ENCODE measurements at regions not wholly inside any gene's neighbourhood (a gene's known extent, or its start where the extent isn't known, plus 50 kb on each side); places are given as distances from the start of the nearest gene placed in this dataset.

DNA sequence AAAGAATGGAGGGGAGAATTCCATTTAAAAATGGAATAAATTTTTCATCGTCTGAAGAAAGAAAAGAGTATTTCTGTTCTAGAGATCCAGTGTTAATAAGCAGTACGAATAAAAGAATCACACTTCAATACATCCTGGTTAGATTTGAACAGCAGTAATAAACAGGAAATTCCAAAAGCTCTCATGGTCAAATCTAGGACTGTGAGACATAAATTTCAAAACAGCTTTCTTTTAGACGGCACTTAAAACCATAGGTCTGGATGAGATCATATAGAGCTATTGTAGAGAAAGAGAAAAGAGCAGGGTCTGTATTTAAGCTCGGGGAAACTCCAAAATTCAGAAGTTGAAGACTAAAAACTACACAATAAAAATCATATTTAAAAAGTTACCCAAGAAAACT is 1006.9 kb upstream of the CTNND2 start:
- TF ChIP-seq CTCF (IDR thresholded peaks at IDR 0.05) = no peak
- no peaks in the 10 kb centered on the region for H3K27me3 Mint-ChIP-seq (ENCODE audit: unreplicated experiment)
- no peak for DNase-seq (ENCODE audit: extremely low spot score, unreplicated experiment)
- no peaks in the 10 kb centered on the region for H3K36me3 Mint-ChIP-seq (ENCODE audit: unreplicated experiment)
- H3K4me3 Mint-ChIP-seq (ENCODE audit: unreplicated experiment) = no peak overlapping the region
- H3K9me3 Mint-ChIP-seq (ENCODE audit: unreplicated experiment) = no peaks in the 10 kb centered on the region
- no peaks in the 10 kb centered on the region for H3K4me1 Mint-ChIP-seq (ENCODE audit: unreplicated experiment)
- H3K27ac Mint-ChIP-seq (ENCODE audit: unreplicated experiment) = no peak overlapping the region

DNA sequence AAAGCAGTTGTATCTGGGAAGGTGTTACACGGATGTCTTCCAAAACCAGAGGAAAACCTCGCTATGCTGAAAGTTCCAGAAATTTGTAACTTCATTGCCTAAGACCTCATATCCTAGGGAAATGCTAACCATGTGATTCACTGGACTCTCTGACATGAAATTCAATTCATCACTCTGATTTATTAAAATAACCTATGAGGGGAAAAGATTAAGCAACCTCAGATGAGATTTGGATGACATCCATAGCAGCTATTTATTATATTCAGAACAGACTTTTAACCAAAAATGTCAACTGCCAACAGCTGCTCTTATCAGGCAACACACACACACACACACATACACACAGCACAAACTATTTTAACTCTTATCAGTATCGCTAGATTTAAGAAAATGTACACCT is 1006.4 kb upstream of the CTNND2 start:
- H3K4me3 Mint-ChIP-seq (ENCODE audit: unreplicated experiment) = no peak overlapping the region
- no peaks in the 10 kb centered on the region for H3K4me1 Mint-ChIP-seq (ENCODE audit: unreplicated experiment)
- DNase-seq (ENCODE audit: extremely low spot score, unreplicated experiment) = no peak
- no peaks in the 10 kb centered on the region for H3K27me3 Mint-ChIP-seq (ENCODE audit: unreplicated experiment)
- no peak for TF ChIP-seq CTCF (IDR thresholded peaks at IDR 0.05)
- H3K27ac Mint-ChIP-seq (ENCODE audit: unreplicated experiment) = no peak overlapping the region
- no peaks in the 10 kb centered on the region for H3K9me3 Mint-ChIP-seq (ENCODE audit: unreplicated experiment)
- H3K36me3 Mint-ChIP-seq (ENCODE audit: unreplicated experiment) = no peaks in the 10 kb centered on the region

DNA sequence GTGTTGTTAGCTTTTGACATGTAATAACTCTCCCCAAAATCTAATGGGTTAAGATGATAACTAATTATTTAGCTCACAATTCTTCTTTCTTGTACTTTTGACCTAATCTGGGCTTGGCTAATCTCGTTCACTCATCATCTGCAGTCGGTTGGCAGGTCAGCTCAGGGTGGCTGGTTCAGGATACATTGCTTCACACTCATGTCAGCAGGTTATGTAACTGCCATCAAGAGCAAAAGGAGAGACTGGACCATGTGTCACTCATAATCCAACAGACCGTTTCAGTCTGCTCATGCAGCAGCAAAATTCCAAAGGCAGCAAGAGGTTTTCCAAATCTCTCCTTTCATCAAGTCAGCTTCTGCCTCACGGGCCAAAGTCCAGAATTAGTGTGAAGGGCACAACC is 998.4 kb upstream of the CTNND2 start:
- no peak overlapping the region for H3K4me3 Mint-ChIP-seq (ENCODE audit: unreplicated experiment)
- H3K9me3 Mint-ChIP-seq (ENCODE audit: unreplicated experiment) = no peaks in the 10 kb centered on the region
- H3K36me3 Mint-ChIP-seq (ENCODE audit: unreplicated experiment) = no peaks in the 10 kb centered on the region
- TF ChIP-seq CTCF (IDR thresholded peaks at IDR 0.05) = no peak
- H3K27ac Mint-ChIP-seq (ENCODE audit: unreplicated experiment) = no peak overlapping the region
- peaks cover 3% of the 10 kb centered on the region for H3K27me3 Mint-ChIP-seq (ENCODE audit: unreplicated experiment)
- no peaks in the 10 kb centered on the region for H3K4me1 Mint-ChIP-seq (ENCODE audit: unreplicated experiment)
- DNase-seq (ENCODE audit: extremely low spot score, unreplicated experiment) = no peak

- Mint-ChIP-seq H3K27me3 (ENCODE audit: unreplicated experiment) (peaks cover 4% of the 10 kb centered on the region), H3K36me3 (ENCODE audit: unreplicated experiment) (no peaks in the 10 kb centered on the region), H3K27ac (ENCODE audit: unreplicated experiment) (no peak overlapping the region), H3K4me1 (ENCODE audit: unreplicated experiment) (no peaks in the 10 kb centered on the region), H3K9me3 (ENCODE audit: unreplicated experiment) (no peaks in the 10 kb centered on the region), H3K4me3 (ENCODE audit: unreplicated experiment) (no peak overlapping the region)
- no peak for TF ChIP-seq CTCF (IDR thresholded peaks at IDR 0.05)
- no peak for DNase-seq (ENCODE audit: extremely low spot score, unreplicated experiment)
These were observed 997.5 kb upstream of the CTNND2 start for GRCh38 chr5:12901696-12902095.

- no peak overlapping the region for H3K27ac Mint-ChIP-seq (ENCODE audit: unreplicated experiment)
- no peaks in the 10 kb centered on the region for H3K4me1 Mint-ChIP-seq (ENCODE audit: unreplicated experiment)
- no peaks in the 10 kb centered on the region for H3K9me3 Mint-ChIP-seq (ENCODE audit: unreplicated experiment)
- H3K4me3 Mint-ChIP-seq (ENCODE audit: unreplicated experiment) = no peak overlapping the region
- H3K27me3 Mint-ChIP-seq (ENCODE audit: unreplicated experiment) = peaks cover 4% of the 10 kb centered on the region
- no peaks in the 10 kb centered on the region for H3K36me3 Mint-ChIP-seq (ENCODE audit: unreplicated experiment)
- TF ChIP-seq CTCF (IDR thresholded peaks at IDR 0.05) = no peak
- DNase-seq (ENCODE audit: extremely low spot score, unreplicated experiment) = no peak
These were observed 991.8 kb upstream of the CTNND2 start for GRCh38 chr5:12896086-12896485.
